ENCODE measurements at regions not wholly inside any gene's neighbourhood (a gene's known extent, or its start where the extent isn't known, plus 50 kb on each side); places are given as distances from the start of the nearest gene placed in this dataset.

DNA sequence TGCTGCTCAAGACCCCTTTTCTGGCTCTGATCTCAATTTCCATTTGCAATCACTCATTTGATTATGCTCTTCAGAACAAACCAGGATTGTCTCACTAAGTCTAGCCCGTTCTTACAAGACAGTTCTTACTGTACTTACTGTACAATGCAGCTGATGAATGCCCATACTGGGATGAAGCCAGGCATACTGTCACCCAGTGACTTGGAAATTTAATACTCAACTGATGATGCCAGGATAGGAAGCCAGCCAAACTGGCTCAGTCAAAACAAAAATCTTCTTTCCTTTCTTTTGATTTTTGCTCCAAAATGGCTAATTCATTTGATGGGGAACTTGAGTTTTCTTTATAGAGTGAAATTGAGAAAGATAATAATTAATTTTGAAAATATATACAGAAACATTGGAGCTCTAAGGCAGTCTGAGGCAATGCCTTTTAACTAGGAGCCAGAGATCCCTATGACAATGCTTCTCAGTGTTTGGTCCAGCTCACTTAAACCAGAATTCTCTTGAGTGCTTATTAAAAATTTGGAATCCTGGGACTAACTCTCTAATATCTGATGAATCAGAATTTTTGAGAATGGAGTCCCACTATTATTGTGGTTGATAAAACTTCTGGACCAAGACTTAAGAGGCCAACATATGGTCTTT, 265.6 kb upstream of the THBS1 start:
- in situ Hi-C loops (cut with HindIII; ENCODE audit: low pct_unique_long_range_greater_than_20kb, low sequenced_read_pairs): no loop called here
- no peak for DNase-seq (ENCODE audit: low read depth in 1 of 2, low spot score in 1 of 2)
- no peak for TF ChIP-seq JUND (IDR thresholded peaks at IDR 0.05; ENCODE audit: low read depth)

DNA sequence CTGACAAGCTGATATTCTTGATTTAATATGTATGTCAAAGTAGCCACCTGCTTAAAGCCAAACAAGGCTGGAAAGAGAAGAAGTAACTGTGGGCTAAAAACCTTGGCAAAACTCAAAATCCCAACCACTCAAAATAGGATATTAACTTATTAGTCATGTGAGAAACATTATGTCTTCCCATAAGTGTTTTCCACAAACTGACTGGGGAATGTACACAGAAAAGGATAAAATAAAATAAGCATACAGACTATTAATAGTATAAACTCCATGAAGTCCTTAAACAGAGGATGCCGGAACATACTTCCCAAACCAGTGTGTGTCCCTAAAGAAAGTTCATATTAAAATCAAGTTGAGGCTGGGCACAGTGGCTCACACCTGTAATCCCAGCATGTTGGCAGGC, 263.7 kb upstream of the THBS1 start:
- DNase-seq (ENCODE audit: low read depth in 1 of 2, low spot score in 1 of 2): no peak
- no peak for TF ChIP-seq JUND (IDR thresholded peaks at IDR 0.05; ENCODE audit: low read depth)
- in situ Hi-C loops (cut with HindIII; ENCODE audit: low pct_unique_long_range_greater_than_20kb, low sequenced_read_pairs): no loop called here

- DNase-seq (ENCODE audit: low read depth in 1 of 2, low spot score in 1 of 2): no peak
- no peak for TF ChIP-seq JUND (IDR thresholded peaks at IDR 0.05; ENCODE audit: low read depth)
- in situ Hi-C loops (cut with HindIII; ENCODE audit: low pct_unique_long_range_greater_than_20kb, low sequenced_read_pairs): no loop called here
Observed at GRCh38 chr15:39318231-39318630, 262.6 kb upstream of the THBS1 start.

- in situ Hi-C loops (cut with HindIII; ENCODE audit: low pct_unique_long_range_greater_than_20kb, low sequenced_read_pairs): no loop called here
- TF ChIP-seq JUND (IDR thresholded peaks at IDR 0.05; ENCODE audit: low read depth): no peak
- DNase-seq (ENCODE audit: low read depth in 1 of 2, low spot score in 1 of 2): no peak
Observed at GRCh38 chr15:39320355-39320754, 260.5 kb upstream of the THBS1 start.

GRCh38 chr15:39320886-39321285, 260.0 kb upstream of the THBS1 start:
- in situ Hi-C loops (cut with HindIII; ENCODE audit: low pct_unique_long_range_greater_than_20kb, low sequenced_read_pairs): no loop called here
- DNase-seq (ENCODE audit: low read depth in 1 of 2, low spot score in 1 of 2): no peak
- no peak for TF ChIP-seq JUND (IDR thresholded peaks at IDR 0.05; ENCODE audit: low read depth)

- TF ChIP-seq JUND (IDR thresholded peaks at IDR 0.05; ENCODE audit: low read depth): no peak
- no peak for DNase-seq (ENCODE audit: low read depth in 1 of 2, low spot score in 1 of 2)
- in situ Hi-C loops (cut with HindIII; ENCODE audit: low pct_unique_long_range_greater_than_20kb, low sequenced_read_pairs): no loop called here
Observed at GRCh38 chr15:39321977-39322376, 258.9 kb upstream of the THBS1 start.

DNA sequence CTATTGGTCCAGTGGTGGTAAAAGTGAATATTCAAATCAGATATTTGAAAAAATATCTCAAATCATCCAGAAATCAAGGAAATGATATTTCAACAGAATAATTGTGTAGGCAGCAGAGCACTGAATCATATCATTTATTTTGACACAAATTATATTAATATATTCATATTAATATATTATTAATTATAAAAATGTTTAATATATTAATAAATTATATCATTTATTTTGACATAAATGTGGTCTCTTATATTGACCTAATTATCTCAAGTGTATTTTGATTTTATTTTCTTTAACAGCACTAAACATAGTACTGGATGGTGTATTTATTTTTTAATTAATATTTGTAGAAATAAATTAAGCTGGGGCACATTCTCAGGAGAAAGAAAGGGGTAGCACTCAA, 257.7 kb upstream of the THBS1 start:
- no peak for TF ChIP-seq JUND (IDR thresholded peaks at IDR 0.05; ENCODE audit: low read depth)
- DNase-seq (ENCODE audit: low read depth in 1 of 2, low spot score in 1 of 2): no peak
- in situ Hi-C loops (cut with HindIII; ENCODE audit: low pct_unique_long_range_greater_than_20kb, low sequenced_read_pairs): no loop called here

GRCh38 chr15:39323706-39324105, 257.2 kb upstream of the THBS1 start:
- no peak for TF ChIP-seq JUND (IDR thresholded peaks at IDR 0.05; ENCODE audit: low read depth)
- in situ Hi-C loops (cut with HindIII; ENCODE audit: low pct_unique_long_range_greater_than_20kb, low sequenced_read_pairs): no loop called here
- no peak for DNase-seq (ENCODE audit: low read depth in 1 of 2, low spot score in 1 of 2)

GRCh38 chr15:39326306-39326975, 254.4 kb upstream of the THBS1 start:
- TF ChIP-seq JUND (IDR thresholded peaks at IDR 0.05; ENCODE audit: low read depth): no peak
- in situ Hi-C loops (cut with HindIII; ENCODE audit: low pct_unique_long_range_greater_than_20kb, low sequenced_read_pairs): no loop called here
- no peak for DNase-seq (ENCODE audit: low read depth in 1 of 2, low spot score in 1 of 2)

DNA sequence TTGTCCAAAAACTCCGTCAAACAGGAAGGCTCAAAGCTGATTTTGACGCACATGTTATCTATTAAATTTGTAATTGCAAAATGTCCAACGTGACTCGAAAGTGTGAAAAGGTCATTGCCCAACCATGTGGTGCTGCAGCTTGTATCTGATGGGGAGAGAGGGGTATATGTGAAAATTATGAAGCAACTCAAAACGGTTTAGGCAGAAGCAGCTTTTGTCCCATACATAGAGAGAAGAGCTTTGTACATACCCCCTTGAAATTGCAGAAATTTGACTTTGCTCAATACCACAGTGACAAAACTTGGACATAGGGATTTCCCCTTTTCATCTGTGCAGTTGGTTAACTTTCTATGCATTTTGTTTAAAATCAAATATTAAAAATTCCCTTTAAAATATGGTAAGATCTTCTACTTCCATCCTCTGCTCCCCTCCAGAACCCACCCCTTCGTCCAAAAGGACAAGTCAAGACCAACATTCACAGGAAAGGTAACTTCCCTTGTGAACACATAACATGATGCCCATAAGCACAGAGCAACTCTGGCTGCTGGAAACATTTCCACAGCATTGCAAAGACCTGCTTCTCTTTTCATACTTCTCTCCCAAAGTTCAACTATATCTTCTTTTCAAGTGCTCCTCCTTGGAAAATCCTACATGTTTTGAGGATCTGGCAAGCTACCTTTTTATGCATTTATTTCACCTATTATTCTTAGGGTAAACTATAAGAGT, 253.7 kb upstream of the THBS1 start:
- no peak for TF ChIP-seq JUND (IDR thresholded peaks at IDR 0.05; ENCODE audit: low read depth)
- DNase-seq (ENCODE audit: low read depth in 1 of 2, low spot score in 1 of 2): no peak
- in situ Hi-C loops (cut with HindIII; ENCODE audit: low pct_unique_long_range_greater_than_20kb, low sequenced_read_pairs): no loop called here

DNA sequence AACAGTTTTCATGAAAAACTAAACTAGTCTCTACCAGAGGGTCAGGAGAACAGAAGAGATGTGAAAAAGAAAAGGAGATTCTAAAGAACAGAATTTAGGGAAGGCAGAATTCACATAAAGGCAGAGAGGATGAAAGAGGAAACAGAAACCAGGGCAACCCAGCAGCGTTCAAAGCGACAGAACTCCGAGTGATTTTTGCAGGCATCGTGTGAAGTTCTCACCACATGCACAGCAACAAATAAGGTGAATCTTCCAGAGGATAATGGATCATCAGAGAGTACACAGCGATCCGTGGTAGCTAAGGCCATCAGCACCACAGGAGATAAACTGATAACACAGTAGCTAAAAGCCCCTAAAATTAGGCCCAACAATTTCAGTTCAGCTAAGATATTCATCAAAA, 250.8 kb upstream of the THBS1 start:
- in situ Hi-C loops (cut with HindIII; ENCODE audit: low pct_unique_long_range_greater_than_20kb, low sequenced_read_pairs): no loop called here
- no peak for DNase-seq (ENCODE audit: low read depth in 1 of 2, low spot score in 1 of 2)
- TF ChIP-seq JUND (IDR thresholded peaks at IDR 0.05; ENCODE audit: low read depth): no peak

DNA sequence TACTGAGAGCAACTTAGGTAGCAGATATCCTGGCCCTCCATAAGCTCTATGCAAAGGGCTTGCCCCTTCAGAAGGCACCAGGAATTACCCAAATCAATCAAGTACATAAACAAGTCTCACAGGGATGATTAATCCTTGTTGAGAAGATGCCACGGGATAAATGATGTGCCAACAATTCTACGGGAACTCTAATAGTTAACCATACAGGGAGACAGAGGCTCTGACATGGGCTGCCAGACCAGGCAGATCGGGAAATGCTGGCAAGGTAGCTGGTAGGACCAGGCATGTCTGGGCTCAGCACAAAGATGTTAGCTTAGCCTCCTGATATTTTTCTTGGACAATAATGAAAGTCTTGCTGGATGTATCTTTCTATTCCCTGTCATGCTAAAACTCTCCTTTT, 249.3 kb upstream of the THBS1 start:
- no peak for TF ChIP-seq JUND (IDR thresholded peaks at IDR 0.05; ENCODE audit: low read depth)
- in situ Hi-C loops (cut with HindIII; ENCODE audit: low pct_unique_long_range_greater_than_20kb, low sequenced_read_pairs): no loop called here
- DNase-seq (ENCODE audit: low read depth in 1 of 2, low spot score in 1 of 2): no peak

- no peak for TF ChIP-seq JUND (IDR thresholded peaks at IDR 0.05; ENCODE audit: low read depth)
- no peak for DNase-seq (ENCODE audit: low read depth in 1 of 2, low spot score in 1 of 2)
- in situ Hi-C loops (cut with HindIII; ENCODE audit: low pct_unique_long_range_greater_than_20kb, low sequenced_read_pairs): no loop called here
Observed at GRCh38 chr15:39332846-39333245, 248.0 kb upstream of the THBS1 start.
